ENCODE measurements at regions not wholly inside any gene's neighbourhood (a gene's known extent, or its start where the extent isn't known, plus 50 kb on each side); places are given as distances from the start of the nearest gene placed in this dataset.

DNA sequence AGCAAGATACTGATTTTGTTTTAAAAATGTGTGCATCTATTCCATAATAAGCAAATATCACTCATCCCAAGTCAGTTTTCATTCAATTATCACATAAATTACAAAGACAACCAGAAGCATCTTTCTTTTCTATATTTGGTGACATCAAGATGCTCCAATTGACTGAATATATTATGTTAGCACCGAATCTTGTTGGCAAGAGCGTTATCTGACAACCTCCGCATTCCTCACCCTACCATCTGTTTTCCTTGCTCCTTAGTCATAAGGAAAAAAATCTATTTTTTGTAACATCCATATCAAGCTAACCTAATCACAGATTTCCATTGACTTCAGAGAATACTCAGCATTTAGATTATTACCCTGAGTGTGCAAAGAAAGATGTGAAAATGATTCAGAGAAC, 212.2 kb upstream of the KYNU start:
- TF ChIP-seq, protein P1, sequence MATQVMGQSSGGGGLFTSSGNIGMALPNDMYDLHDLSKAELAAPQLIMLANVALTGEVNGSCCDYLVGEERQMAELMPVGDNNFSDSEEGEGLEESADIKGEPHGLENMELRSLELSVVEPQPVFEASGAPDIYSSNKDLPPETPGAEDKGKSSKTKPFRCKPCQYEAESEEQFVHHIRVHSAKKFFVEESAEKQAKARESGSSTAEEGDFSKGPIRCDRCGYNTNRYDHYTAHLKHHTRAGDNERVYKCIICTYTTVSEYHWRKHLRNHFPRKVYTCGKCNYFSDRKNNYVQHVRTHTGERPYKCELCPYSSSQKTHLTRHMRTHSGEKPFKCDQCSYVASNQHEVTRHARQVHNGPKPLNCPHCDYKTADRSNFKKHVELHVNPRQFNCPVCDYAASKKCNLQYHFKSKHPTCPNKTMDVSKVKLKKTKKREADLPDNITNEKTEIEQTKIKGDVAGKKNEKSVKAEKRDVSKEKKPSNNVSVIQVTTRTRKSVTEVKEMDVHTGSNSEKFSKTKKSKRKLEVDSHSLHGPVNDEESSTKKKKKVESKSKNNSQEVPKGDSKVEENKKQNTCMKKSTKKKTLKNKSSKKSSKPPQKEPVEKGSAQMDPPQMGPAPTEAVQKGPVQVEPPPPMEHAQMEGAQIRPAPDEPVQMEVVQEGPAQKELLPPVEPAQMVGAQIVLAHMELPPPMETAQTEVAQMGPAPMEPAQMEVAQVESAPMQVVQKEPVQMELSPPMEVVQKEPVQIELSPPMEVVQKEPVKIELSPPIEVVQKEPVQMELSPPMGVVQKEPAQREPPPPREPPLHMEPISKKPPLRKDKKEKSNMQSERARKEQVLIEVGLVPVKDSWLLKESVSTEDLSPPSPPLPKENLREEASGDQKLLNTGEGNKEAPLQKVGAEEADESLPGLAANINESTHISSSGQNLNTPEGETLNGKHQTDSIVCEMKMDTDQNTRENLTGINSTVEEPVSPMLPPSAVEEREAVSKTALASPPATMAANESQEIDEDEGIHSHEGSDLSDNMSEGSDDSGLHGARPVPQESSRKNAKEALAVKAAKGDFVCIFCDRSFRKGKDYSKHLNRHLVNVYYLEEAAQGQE (IDR thresholded peaks at IDR 0.05; ENCODE audit: insufficient read depth in 1 of 2, low read depth in 2 of 2, low read length in 1 of 2): no peak
- TF ChIP-seq TCF7L2 (IDR thresholded peaks at IDR 0.05; ENCODE audit: low read depth, low read length) (no peak), POLR2AphosphoS5 (IDR thresholded peaks at IDR 0.05; ENCODE audit: low read depth, low read length) (no peak), SIN3A (IDR thresholded peaks at IDR 0.05; ENCODE audit: borderline replicate concordance, insufficient read depth, low read depth, low read length) (no peak)
- TF ChIP-seq, protein P2, sequence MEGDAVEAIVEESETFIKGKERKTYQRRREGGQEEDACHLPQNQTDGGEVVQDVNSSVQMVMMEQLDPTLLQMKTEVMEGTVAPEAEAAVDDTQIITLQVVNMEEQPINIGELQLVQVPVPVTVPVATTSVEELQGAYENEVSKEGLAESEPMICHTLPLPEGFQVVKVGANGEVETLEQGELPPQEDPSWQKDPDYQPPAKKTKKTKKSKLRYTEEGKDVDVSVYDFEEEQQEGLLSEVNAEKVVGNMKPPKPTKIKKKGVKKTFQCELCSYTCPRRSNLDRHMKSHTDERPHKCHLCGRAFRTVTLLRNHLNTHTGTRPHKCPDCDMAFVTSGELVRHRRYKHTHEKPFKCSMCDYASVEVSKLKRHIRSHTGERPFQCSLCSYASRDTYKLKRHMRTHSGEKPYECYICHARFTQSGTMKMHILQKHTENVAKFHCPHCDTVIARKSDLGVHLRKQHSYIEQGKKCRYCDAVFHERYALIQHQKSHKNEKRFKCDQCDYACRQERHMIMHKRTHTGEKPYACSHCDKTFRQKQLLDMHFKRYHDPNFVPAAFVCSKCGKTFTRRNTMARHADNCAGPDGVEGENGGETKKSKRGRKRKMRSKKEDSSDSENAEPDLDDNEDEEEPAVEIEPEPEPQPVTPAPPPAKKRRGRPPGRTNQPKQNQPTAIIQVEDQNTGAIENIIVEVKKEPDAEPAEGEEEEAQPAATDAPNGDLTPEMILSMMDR (IDR thresholded peaks at IDR 0.05): no peak
- Histone ChIP-seq H3K4me1 (ENCODE audit: control insufficient read depth, insufficient read depth, low read length) (no peaks in the 10 kb centered on the region), H3K9me3 (ENCODE audit: control insufficient read depth, insufficient read depth, low read depth, low read length) (no peaks in the 10 kb centered on the region), H3K36me3 (ENCODE audit: control insufficient read depth, insufficient read depth, low read length) (no peaks in the 10 kb centered on the region; the same call in 1 of the 2 replicates), H3K27ac (ENCODE audit: low read length) (no peak overlapping the region), H3K4me3 (ENCODE audit: low read depth in 2 of 2, low read length in 2 of 2) (no peak overlapping the region), H3K27me3 (ENCODE audit: control insufficient read depth, insufficient read depth, low read length) (no peaks in the 10 kb centered on the region)
- ChIA-PET CTCF (no interaction called here), POLR2A (no interaction called here)
- in situ Hi-C loops (cut with HindIII; ENCODE audit: low pct_unique_long_range_greater_than_20kb, low sequenced_read_pairs): no loop called here
- DNase-seq (ENCODE audit: low read depth, low spot score) (no peak), ATAC-seq (no peak)
- no TSS peak for BruUV-seq (replicated peaks)
- intact Hi-C loops (cut with micrococcal nuclease; ENCODE audit: unreplicated experiment): no loop called here

DNA sequence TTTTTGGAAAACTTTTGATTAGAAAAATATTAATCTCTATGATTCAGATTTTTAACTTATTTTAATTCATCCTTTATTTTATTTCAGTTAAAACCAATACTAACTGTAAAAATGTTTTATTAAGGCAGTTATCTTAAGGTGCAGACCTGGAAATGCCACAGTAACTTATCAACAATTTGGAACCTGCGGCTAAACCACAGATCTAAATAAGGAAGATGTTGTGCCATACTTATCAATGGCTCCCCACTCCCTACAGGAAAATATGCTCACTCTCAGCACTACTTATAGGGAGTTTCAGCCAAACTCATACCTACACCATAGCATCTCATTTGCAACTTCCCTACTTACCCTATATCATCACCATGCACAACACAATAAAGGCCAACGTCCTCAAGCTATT, 226.9 kb upstream of the KYNU start:
- H3K9me3 ChIP-seq (ENCODE audit: control insufficient read depth, insufficient read depth, low read depth, low read length): no peaks in the 10 kb centered on the region
- BruUV-seq (replicated peaks): no TSS peak
- in situ Hi-C loops (cut with HindIII; ENCODE audit: low pct_unique_long_range_greater_than_20kb, low sequenced_read_pairs) (no loop called here), intact Hi-C loops (cut with micrococcal nuclease; ENCODE audit: unreplicated experiment) (no loop called here)
- H3K27ac ChIP-seq (ENCODE audit: low read length): no peak overlapping the region
- POLR2A ChIA-PET: no interaction called here
- H3K36me3 ChIP-seq (ENCODE audit: control insufficient read depth, insufficient read depth, low read length): no peaks in the 10 kb centered on the region
- TF ChIP-seq TCF7L2 (IDR thresholded peaks at IDR 0.05; ENCODE audit: low read depth, low read length): no peak
- TF ChIP-seq POLR2AphosphoS5 (IDR thresholded peaks at IDR 0.05; ENCODE audit: low read depth, low read length): no peak
- TF ChIP-seq, protein P1 (IDR thresholded peaks at IDR 0.05; ENCODE audit: insufficient read depth in 1 of 2, low read depth in 2 of 2, low read length in 1 of 2): no peak
- TF ChIP-seq, protein P2 (IDR thresholded peaks at IDR 0.05): no peak
- no peak for DNase-seq (ENCODE audit: low read depth, low spot score)
- H3K4me1 ChIP-seq (ENCODE audit: control insufficient read depth, insufficient read depth, low read length): no peaks in the 10 kb centered on the region
- no peak overlapping the region for H3K4me3 ChIP-seq (ENCODE audit: low read depth in 2 of 2, low read length in 2 of 2)
- H3K27me3 ChIP-seq (ENCODE audit: control insufficient read depth, insufficient read depth, low read length): no peaks in the 10 kb centered on the region
- CTCF ChIA-PET: interaction anchor here (0.6 kb wide), 1 partner anchor 338 kb away, joined by 4 read pairs; no protein-coding TSS in a partner anchor
- no peak for ATAC-seq
